Uterus (tissue), 2 donors: ENCODE measurements at regions not wholly inside any gene's neighbourhood (a gene's known extent, or its start where the extent isn't known, plus 50 kb on each side); places are given as distances from the start of the nearest gene placed in this dataset.

Experiments
- CTCF ChIP-seq, 4 experiments: fragments of 200-600 bp in 2 of 4; fragments of 450-650 bp in 2 of 4; sonication (generic) in 2 of 4; IDR thresholded peaks; one replicate each; pipeline ENCODE4 v1.5.1; 2016 to 2019; ENCODE audit warnings: antibody characterized with exemption in 4 of 4, mild to moderate bottlenecking in 2 of 4, moderate library complexity in 1 of 4
- POLR2A ChIP-seq, 2 donors: fragments of 450-650 bp; IDR thresholded peaks; one replicate each; pipeline ENCODE4 v1.6.1; 2016; ENCODE audit warnings: antibody characterized with exemption in 2 of 2, mild to moderate bottlenecking in 1 of 2, moderate library complexity in 1 of 2

GRCh38 chr2:226073496-226074160 lies 674.1 kb downstream of the NYAP2 start:
- no peak for TF ChIP-seq POLR2A (IDR thresholded peaks at IDR 0.05)
- TF ChIP-seq CTCF (IDR thresholded peaks at IDR 0.05), result no peak
